ENCODE measurements at regions not wholly inside any gene's neighbourhood (a gene's known extent, or its start where the extent isn't known, plus 50 kb on each side); places are given as distances from the start of the nearest gene placed in this dataset.

DNA sequence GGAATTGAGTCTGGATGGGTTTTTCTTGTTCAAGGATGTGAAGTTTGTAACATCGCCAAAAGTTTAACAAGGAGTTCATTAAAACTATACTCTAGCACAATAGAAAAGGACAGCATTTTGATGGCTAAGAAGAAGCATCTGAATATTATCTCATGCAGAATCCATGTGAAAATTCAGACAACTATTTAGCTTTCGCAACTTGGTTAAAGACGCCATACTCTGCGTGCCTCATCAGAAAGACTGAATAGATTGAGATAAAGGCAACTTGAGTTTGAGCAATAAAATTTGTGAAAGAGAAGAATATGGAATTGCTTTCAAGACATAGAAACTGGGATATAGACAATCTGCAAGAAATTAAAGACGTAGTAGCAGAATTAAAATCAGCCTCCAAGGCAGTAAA is 151.1 kb upstream of the MYOCD start:
- TF ChIP-seq CTCF (conservative IDR thresholded peaks at IDR 0.05; ENCODE audit: low read depth, low read length) (no peak), EZH2 (IDR thresholded peaks at IDR 0.05; ENCODE audit: borderline replicate concordance, low read depth, low read length, poor library complexity, severe bottlenecking) (no peak)
